ENCODE measurements at regions not wholly inside any gene's neighbourhood (a gene's known extent, or its start where the extent isn't known, plus 50 kb on each side); places are given as distances from the start of the nearest gene placed in this dataset.
"Not testable (repeated sequence)": the region's sequence is repeated elsewhere in the genome, so short reads cannot be mapped to it uniquely, and the experiment has no call there.

DNA sequence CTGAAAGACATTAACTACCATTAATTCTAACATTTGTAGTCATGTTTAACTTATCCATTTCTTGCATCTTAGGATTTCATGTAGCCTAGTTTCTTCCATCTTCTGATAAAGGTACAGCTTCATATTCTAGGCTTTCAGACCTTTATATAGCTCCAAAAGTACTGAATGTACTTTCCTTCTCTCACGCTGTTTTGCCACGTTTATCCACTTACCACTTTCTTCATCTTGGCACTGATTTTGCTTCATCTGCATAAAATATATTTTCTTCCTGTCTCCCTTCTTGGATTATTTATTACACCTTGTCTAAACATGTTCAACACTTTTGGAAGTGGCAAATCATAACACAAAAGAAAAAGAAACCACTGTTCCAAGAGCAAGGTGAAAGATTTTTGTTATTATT is 553.8 kb downstream of the DTWD2 start:
- H3K36me3 ChIP-seq: no peaks in the 10 kb centered on the region
- no peak for DNase-seq
- H3K4me3 ChIP-seq: no peak overlapping the region
- no peaks in the 10 kb centered on the region for H3K9me3 ChIP-seq
- H3K27me3 ChIP-seq: no peaks in the 10 kb centered on the region

DNA sequence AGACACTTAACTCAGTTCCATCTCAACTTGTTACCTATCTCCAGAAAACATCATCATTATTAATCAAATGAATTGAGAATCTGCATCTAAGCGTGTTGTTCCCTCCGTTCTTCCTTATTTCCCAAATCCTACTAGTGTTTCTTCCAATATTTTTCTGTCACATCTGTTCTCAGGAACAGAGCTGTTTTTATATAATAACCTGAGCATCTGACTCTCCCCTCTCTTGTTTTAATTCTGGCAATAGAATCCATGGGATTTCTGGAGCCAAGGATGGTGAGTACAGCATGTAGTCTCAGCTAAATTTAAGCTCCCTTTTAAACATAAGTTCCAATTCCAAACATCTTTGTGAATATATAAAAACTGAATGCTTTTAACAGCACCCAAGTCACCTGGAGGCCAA is 558.3 kb downstream of the DTWD2 start:
- Histone ChIP-seq H3K36me3 (no peaks in the 10 kb centered on the region), H3K4me3 (no peak overlapping the region), H3K9me3 (no peaks in the 10 kb centered on the region), H3K27me3 (no peaks in the 10 kb centered on the region)
- DNase-seq: no peak

DNA sequence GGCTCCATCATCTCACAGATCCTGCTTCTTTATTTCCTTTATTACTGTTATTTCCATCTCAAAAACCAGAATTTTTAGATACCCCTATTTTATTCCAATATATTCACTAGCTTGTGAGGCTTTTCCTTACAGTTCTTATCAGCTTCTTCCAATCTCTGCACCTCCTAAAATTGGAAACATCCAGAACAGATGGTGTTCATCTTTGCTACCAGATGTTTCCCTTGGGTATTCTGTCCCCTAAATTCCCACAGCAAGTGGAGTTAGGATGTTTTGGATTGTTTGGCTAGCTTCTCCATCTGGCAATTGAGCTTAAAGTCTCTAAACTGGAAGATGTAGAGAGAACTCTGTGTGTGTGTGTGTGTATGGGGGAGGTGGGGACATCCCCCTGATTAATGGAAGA is 580.4 kb downstream of the DTWD2 start:
- Histone ChIP-seq H3K4me3 (no peak overlapping the region), H3K36me3 (no peaks in the 10 kb centered on the region), H3K9me3 (no peaks in the 10 kb centered on the region; the same call in 1 of the 2 replicates), H3K27me3 (no peaks in the 10 kb centered on the region)
- DNase-seq: no peak

DNA sequence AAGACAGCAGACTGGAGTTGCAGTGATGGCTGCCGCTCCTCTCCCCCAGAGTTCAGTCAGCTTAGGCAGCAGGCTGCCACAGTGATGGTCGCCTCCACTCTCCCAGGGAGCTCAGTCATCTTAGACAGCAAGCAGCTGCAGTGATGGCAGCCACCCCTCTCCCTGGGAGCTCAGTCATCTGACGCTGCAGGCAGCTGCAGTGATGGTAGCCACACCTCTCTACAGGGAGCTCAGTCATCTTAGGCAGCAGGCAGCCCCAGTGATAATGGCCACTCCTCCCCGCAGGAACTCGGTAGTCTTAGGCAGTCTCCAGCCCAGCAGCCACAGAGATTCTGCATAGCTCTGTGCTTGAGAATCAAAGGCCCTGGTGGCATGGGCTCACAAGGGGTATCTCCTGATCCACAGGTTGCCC is 582.7 kb downstream of the DTWD2 start:
- DNase-seq: no peak
- H3K36me3 ChIP-seq: no peaks in the 10 kb centered on the region
- no peak overlapping the region for H3K4me3 ChIP-seq
- no peaks in the 10 kb centered on the region; the same call in 1 of the 2 replicates for H3K9me3 ChIP-seq
- H3K27me3 ChIP-seq: no peaks in the 10 kb centered on the region; the same call in 1 of the 2 replicates

DNA sequence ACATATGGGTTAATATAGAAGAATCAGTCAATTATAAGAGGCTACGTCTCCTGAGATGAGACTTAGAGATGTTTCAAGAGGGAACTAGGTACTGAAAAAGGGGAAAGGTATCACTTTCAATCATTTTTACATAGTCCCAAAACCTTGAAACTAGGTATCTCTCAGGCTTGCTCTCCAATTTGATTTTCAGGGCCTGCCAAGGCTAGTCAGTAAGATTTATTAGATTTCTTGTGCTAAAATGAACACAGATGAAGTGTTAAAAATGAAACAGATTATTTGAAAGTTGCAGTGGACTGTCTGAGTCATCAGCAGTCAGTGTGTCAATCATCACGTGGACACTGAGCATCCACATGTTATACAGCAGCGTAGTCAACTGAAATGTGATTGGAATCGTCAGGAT is 591.1 kb downstream of the DTWD2 start:
- Histone ChIP-seq H3K36me3 (no peaks in the 10 kb centered on the region), H3K27me3 (no peaks in the 10 kb centered on the region; the same call in 1 of the 2 replicates), H3K4me3 (no peak overlapping the region), H3K9me3 (no peaks in the 10 kb centered on the region)
- DNase-seq: no peak

DNA sequence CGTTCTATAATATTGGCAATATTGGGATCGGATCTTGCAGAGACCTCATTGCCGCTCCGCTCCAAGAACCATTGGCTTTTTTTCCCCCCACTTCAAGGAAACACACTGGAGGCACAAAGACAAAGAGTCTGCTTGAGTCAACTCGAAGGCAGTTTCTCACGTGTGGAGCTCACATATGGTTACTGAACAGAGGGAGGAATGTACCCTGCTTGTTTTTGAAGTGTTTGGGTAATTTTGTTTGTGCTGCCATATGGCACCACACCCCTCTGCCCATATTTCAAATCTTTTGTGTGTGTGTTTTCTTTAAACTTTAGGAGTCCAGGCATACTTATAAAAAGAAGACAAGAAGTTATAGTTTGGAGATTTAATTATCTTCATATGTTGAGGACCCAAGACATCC is 595.9 kb downstream of the DTWD2 start:
- H3K27me3 ChIP-seq: no peaks in the 10 kb centered on the region
- H3K4me3 ChIP-seq: no peak overlapping the region
- H3K9me3 ChIP-seq: no peaks in the 10 kb centered on the region
- DNase-seq: no peak
- no peaks in the 10 kb centered on the region for H3K36me3 ChIP-seq

DNA sequence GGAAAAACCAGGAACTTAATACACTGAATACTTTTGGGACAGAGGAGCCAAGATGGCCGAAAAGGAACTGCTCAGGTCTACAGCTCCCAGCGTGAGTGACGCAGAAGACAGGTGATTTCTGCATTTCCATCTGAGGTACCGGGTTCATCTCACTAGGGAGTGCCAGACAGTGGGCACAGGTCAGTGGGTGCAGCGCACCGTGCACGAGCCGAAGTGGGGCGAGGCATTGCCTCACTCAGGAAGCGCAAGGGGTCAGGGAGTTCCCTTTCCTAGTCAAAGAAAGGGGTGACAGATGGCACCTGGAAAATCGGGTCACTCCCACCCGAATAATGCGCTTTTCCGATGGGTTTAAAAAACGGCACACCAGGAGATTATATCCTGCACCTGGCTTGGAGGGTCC is 605.4 kb downstream of the DTWD2 start:
- not testable (repeated sequence) for DNase-seq, H3K27me3 ChIP-seq, H3K4me3 ChIP-seq, H3K9me3 ChIP-seq, H3K36me3 ChIP-seq

DNA sequence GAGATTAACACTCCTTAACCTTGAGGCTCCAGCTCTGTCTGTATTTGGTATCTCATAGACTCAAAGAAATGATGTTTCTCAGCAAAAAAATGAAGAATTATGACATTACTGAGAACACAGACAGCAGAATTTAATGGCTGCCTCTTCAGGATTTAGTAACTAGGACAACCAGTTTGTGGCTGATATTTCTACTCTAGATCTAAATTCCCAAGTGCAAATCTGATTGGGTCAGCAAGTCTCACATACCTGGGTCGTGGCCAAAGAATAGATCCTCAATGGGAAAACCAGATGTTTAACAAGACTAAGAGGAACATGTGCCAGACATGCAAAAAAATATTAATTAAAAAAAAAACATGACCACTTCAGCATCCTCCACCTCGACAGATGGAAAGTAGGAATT is 608.9 kb downstream of the DTWD2 start:
- no peak for DNase-seq
- Histone ChIP-seq H3K4me3 (no peak overlapping the region), H3K9me3 (no peaks in the 10 kb centered on the region), H3K36me3 (no peaks in the 10 kb centered on the region), H3K27me3 (no peaks in the 10 kb centered on the region)

DNA sequence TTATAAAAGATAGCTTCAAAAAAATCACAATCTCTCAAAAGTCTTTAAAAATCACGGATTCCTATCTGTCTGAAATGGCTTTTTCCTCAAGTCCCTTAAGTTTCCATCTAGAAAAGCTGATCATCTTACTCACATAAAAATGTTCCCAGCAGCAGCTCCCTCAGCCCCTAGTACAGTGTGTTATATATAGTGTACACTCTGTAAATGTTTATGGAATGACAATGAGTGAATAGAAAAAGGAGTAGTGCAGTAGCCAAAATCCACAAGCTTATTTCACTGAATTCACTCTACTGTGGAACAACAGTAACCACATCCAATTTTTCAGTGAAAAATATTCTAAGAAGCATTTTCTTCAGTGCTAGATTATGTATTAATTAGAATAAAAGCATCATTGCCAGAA is 609.4 kb downstream of the DTWD2 start:
- Histone ChIP-seq H3K27me3 (no peaks in the 10 kb centered on the region), H3K36me3 (no peaks in the 10 kb centered on the region), H3K4me3 (no peak overlapping the region), H3K9me3 (no peaks in the 10 kb centered on the region)
- no peak for DNase-seq

DNA sequence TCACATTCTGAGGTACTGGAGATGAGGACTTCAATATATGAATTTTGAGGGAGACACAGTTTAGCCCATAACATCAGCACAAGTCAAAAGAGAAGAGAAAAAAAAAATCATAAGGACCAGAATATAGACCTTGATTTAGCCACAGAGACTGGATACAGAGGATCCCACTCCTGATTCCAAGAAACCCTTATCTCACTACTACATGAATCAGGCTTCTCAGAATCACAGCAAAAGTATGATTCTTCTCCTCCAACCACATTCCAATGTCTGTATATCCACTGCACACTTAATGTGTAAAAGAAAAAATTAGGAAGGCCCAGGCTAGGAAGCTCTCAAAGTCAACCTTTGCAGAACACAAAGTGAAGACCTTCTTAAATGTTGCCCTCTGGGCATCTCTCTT is 610.9 kb downstream of the DTWD2 start:
- Histone ChIP-seq H3K9me3 (no peaks in the 10 kb centered on the region), H3K4me3 (no peak overlapping the region), H3K27me3 (no peaks in the 10 kb centered on the region), H3K36me3 (no peaks in the 10 kb centered on the region)
- DNase-seq: no peak

DNA sequence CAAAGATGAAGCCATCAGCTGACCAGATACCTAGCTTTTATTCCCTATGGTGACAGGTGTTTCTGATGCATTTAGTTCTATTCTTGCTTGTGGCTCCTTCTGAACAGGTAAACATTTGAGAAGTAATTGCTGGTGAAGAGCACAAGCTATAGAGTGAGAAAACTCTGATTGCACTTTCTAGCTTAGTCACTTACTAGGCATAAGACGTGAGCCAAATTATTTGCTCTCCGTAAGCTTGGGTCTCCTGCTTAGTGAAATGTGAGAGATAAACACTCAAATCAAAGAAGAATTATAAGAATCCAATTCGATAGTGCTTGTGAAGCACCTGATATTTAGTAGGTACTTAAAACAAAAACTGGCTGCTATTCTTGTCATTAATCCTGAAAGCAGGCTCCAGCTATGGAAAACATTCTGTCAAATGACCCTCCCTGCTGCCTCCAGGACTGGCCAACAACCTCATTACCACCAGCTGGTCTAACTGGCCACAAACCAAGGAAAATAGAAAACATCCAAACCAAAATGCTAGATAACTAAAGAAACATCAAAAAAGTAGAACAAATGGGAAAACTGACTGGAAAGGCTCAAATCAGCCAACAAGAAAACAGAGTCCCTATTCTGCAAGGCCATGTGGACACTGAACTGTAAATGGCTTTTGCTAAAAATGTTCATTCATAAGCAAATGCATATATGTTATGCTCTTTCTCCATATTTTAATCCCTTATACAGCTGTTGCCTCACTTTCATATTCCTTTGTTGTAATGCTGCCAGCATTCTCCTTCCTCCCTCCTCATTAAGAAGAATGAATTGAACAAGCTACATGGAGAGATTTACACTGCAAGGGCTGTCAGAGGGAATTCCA is 616.1 kb downstream of the DTWD2 start:
- Histone ChIP-seq H3K27me3 (no peaks in the 10 kb centered on the region), H3K4me3 (no peak overlapping the region), H3K36me3 (no peaks in the 10 kb centered on the region), H3K9me3 (no peaks in the 10 kb centered on the region)
- no peak for DNase-seq

DNA sequence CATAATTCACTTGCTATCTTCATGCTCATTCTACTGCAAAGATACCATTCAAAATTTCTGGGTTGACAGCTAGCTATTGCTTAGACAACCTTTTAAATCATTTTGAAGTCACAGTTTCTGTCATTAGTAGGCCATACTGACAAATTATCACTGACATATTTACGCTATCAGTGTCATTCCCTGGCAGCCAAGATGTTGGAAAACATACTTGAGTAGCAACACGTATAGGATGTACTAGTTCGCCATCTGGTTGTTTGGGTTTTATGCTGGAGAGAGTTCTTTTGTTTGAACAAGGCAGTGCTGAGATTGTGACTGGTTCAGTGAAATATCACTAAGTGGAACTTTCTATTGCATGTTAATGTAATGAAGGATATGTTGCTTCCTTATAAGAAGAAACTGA is 621.9 kb downstream of the DTWD2 start:
- Histone ChIP-seq H3K4me3 (no peak overlapping the region), H3K36me3 (no peaks in the 10 kb centered on the region), H3K9me3 (no peaks in the 10 kb centered on the region), H3K27me3 (no peaks in the 10 kb centered on the region)
- no peak for DNase-seq

DNA sequence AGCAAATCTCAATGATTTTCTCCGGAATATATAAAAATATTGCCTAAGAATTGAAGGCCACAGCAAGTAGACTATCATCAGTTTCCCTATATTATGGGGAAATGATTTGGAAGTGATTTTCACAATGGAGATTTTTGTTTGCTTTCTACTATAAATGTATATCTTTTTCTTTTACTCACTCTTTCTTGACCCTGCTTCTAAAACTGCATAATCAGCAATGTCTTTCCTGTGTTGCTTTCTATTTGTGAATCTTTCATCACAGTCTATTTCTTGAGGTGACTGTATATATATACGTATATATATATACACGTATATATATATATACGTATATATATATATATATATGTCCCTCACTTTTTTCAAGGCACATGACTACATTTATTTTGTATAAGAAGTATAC is 622.6 kb downstream of the DTWD2 start:
- Histone ChIP-seq H3K4me3 (no peak overlapping the region), H3K9me3 (no peaks in the 10 kb centered on the region), H3K27me3 (no peaks in the 10 kb centered on the region), H3K36me3 (no peaks in the 10 kb centered on the region)
- no peak for DNase-seq

DNA sequence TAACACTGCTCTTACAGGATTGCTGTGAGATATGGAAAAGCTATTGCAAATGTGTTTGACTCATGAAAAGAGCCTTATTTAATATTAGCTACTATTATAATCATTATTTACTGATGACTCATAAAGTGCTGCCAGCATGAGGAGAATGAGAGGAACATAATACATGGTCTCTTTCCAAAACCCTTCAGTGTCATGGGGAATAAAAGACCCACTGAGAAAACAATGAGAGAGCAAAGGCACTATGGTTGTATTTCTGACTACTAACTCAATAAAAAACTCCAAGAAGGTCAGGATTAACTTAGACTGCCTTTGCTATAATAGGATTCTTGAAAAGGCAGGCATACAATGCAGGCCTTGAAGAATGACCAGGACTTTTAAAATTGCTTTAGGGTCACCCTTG is 633.5 kb downstream of the DTWD2 start:
- no peak for DNase-seq
- Histone ChIP-seq H3K36me3 (no peaks in the 10 kb centered on the region), H3K9me3 (no peaks in the 10 kb centered on the region; the same call in 1 of the 2 replicates), H3K27me3 (no peaks in the 10 kb centered on the region), H3K4me3 (no peak overlapping the region)

DNA sequence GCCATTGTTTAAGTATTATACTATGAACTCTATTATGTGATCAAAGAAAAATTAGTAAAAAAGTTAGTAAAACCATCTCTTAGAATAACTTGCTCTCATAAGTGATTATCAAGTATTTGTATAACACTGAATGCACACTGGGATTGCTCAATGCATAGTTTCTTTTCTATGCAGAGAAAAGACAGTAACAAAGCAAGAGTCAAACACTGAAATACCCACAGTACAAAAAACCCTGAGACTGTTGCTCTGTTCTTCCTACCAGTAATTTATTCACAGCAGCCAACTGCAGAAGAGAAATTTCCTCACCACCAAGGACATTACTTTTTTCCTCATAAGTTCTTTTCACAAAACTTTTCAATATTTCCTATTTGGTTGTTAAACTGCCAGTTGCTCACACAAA is 634.4 kb downstream of the DTWD2 start:
- no peaks in the 10 kb centered on the region for H3K27me3 ChIP-seq
- DNase-seq: no peak

DNA sequence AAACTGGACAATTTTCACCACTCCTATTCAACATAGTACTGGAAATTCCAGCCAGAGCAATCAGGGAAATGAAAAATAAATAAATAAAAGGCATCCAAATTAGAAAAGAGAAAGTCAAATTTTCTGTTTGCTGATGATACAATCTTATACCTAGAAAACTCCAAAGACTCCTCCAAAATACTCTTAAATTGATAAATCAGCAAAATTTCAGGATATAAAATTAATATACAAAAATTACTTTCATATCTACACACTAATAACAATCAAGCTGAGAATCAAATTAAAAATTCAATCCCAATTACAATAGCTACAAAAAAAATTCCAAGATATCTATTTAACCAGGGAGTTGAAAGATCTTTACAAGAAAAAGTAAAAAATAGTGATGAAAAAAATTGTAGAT is 651.9 kb downstream of the DTWD2 start:
- no peaks in the 10 kb centered on the region for H3K9me3 ChIP-seq
- no peaks in the 10 kb centered on the region for H3K36me3 ChIP-seq
- no peak overlapping the region for H3K4me3 ChIP-seq
- H3K27me3 ChIP-seq: no peaks in the 10 kb centered on the region
- no peak for DNase-seq

More for the DNA sequence above, 634.4 kb downstream of the DTWD2 start:
- Histone ChIP-seq H3K9me3 (no peaks in the 10 kb centered on the region; the same call in 1 of the 2 replicates), H3K4me3 (no peak overlapping the region), H3K36me3 (no peaks in the 10 kb centered on the region)

DNA sequence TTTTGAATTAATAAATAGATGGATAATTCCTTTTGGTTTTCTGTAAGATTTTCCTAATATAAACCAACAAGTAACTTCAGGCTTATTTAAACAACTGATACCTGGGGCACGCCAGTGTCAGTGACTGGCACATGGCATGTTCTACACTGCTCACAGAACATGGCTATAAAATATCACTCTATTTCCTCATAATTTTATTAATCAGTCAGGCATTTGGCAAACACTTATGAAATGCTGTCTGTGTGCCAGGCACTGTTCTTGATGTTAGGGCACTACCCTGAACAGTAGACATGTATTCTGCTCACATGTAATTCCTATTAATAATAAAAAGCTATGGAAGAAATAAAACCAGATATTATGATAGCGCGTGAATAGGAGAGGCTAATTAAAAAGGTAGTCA is 661.0 kb downstream of the DTWD2 start:
- no peak for DNase-seq
- no peak overlapping the region for H3K4me3 ChIP-seq
- H3K36me3 ChIP-seq: no peaks in the 10 kb centered on the region
- H3K27me3 ChIP-seq: no peaks in the 10 kb centered on the region
- H3K9me3 ChIP-seq: no peaks in the 10 kb centered on the region

DNA sequence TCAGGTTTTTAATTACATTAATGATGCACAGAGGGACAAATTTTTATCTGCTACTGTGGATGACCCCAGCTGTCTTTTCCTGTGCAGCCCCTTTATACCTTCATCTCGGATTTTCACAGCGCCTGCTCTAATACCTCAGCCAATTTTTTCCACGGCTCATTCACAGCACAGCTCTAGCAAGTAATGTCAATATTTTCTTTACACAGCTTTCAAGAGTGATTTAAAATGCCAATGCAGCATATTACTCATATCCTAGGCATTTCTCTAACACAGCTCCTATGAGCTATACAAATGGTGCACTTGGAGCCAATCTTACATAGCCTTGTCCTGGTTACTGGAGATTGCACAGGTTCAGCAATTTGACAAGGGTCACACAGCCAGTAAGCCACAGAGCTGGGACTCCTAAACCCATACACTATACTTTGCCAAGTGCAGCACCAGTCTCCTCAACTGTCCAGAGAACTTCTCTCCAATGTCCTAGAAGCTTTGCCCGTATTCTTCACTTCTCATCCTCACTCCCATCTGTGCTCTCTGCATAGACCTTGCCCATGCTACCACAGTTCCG is 661.8 kb downstream of the DTWD2 start:
- DNase-seq: peak; percentile 5
- no peaks in the 10 kb centered on the region for H3K27me3 ChIP-seq
- H3K36me3 ChIP-seq: no peaks in the 10 kb centered on the region
- no peak overlapping the region for H3K4me3 ChIP-seq
- no peaks in the 10 kb centered on the region; the same call in 1 of the 2 replicates for H3K9me3 ChIP-seq
